HG02973 (cell line): ENCODE measurements at regions not wholly inside any gene's neighbourhood (a gene's known extent, or its start where the extent isn't known, plus 50 kb on each side); places are given as distances from the start of the nearest gene placed in this dataset.
"Not testable (repeated sequence)": the region's sequence is repeated elsewhere in the genome, so short reads cannot be mapped to it uniquely, and the experiment has no call there.

ENCODE experiments used
- ATAC-seq: cut with Tn5 transposase; IDR thresholded peaks from one replicate; pipeline ENCODE4 v1.9.1; 2021; ENCODE audit warnings: moderate library complexity; ENCODE audit not compliant: unreplicated experiment

DNA sequence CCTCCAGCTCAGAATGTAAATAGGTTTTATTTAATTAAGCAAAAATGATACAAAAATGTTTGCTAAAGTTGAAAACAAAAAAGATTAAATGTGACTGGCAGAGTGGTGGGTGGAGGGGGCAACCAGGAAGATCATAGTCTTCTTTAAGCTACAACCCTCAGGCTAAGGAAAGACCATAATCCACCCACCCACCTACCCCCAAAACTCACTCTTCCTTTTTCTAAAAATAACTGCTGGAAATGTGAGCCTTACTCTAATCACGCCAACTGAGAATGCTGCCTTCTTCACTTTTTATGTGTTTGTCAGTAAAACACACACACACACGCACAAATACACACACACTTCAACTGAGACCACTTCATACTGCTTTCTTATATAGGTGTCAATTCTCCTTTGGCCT, 230.0 kb upstream of the EGLN3 start:
- no peak for ATAC-seq

DNA sequence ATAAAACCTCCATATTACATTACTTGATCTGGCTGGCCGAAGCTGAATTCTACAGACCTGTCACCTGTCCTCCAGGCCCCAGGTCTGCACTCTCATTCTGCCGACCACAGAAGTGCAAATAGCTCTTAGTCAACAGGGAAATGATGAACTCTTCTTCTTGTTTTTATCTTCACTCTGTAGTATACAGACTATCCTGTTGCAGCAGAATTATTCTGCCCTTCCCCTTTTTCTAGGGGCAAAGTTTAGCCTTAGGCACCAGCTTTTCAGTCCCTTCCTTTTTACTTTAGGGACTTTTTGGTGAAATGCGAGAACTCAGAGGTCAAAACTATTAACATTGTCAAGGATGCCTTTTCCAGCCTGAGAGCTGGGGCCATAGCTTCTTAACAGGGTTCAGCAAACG, 229.6 kb upstream of the EGLN3 start:
- no peak for ATAC-seq

DNA sequence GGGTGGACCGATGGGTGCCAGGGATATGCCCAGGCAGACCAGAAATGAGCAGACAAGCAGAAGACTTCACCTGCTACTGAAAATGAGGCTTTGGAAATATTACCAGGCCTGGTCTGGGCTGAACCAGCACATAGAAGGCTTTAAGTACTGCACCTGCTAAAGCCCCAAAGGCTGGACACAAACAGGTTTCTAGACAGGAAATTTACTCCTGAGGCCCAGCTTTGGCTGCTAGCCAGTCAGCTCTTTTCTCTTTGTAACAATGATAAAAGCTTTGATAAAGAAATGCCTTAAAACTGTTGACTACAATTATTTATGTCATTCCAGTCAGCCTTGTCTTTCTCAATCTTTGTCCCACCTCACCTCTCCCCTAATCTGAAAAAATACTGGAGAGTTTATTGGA, 228.9 kb upstream of the EGLN3 start:
- ATAC-seq: no peak

DNA sequence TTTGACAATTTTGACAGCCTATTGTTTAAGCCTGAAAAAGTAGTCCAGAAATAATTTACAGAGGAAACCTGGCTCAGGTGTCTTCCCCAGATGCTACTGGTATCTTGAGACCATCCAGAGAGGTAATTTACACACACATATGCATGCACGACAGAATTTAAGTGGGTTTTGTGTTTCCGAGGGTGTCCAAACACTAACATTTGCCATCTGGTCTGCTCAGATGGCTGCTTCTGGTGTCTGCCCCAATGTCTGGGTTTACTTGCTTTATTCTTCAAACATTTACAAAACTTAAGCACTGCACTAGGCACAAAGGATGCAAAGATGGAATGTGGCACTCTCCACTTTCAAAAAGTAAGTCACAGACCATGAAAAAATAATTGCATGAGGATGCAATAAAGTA, 226.6 kb upstream of the EGLN3 start:
- no peak for ATAC-seq

DNA sequence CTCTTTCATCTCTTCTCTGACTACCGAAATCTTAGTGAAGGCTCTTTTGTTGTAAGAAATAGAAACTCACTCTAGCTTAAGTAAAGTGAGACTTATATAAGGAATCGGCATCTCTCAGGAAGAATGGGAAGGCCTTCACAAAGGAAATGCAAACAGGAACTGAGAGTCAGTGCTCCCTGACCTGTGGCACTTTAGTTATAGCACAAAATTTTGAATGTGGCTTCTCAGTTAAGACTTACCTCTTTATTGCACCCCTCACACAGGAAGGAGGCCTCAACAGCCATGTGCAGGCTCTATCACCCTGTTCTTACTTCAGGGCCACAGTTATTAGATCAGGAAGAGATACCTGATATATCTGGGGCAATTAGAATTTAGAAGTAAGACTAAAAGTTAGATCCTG, 224.7 kb upstream of the EGLN3 start:
- no peak for ATAC-seq

DNA sequence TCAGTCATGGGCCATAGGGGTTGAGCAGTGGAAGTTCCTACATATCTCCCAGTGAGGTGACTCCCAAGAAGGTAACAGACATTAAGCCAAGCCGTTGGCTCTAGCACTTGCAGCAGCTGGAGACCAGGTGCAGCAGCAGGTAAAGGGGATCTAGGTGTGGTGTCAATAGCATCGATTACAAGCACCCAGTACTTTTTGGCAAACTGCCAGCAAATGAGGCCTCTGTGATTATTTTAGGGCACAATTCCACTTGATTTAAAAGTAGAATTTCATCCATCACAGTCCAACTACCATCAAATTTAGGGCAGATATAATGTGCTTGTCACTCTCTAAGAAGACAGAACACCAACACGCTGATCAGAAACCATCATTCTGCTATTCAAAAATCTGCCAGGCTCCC, 224.1 kb upstream of the EGLN3 start:
- ATAC-seq: no peak

DNA sequence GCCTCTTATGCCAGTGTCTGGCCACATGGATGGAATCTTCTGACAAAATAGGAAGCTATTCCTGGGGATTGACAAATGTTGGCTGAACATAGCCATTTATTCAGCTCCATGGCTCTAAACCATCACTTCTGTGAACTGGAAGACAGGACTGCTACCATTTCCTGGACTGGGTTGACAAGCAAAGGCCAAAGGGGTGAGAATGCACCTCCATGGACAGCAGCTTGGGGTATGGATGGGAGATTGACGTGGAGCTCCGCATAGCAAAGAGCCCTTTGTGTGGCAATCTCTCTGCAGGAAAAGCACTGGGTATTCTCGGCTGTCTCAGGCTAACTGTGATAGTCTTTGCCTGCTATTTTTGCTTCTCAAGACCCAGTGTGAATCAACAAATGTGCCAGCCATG, 223.0 kb upstream of the EGLN3 start:
- ATAC-seq: no peak

DNA sequence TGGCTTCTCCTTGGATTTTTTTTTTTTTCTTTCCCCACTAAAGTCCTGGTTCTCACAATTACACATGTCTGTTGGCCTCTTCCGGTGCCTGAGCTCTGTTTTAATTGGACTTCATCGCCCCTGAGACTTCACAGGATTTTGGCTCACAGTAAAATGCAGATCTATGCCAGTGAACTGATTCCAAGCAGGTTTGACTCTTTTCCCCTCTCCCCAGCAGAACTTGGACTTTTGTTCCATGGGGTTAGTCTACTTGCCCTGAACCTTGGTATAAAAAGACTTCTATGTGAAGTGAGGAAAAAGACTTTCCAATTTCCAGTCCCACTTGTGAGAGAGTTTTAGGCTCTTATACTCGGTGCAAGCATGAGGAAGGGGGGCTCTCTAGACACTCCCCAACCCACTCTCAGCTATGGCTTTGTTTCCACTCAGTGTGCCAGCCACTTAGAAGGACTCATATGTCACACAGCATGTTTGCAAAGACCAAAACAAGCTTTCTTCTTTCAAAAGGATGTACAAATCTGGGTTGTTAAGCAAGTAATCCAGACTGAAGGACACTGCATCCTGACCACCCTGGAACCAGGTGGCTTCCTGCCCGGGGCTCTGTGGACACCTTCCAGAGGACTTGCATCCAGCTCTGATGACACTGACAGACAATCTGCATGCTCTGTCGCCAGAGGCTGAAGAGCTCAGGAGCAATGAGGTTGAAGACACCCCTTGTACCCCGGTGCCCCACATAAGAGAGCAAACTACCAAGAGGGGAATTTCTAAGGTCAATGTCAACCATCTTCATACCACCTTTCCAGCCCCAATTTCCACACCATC, 221.9 kb upstream of the EGLN3 start:
- ATAC-seq: no peak

DNA sequence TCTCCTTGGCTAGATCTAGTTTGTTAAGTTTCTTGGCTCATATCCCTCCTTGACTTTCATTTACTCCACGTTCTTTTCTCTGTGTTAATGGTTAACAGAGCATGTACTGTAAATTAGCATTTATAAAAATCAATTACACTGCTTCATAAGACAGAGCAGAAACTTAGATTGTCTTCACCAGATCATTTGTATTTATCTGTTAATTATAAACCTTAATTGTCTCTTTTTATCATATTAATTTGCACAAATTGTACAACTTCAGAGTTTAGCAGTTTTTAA, 221.2 kb upstream of the EGLN3 start:
- no peak for ATAC-seq

DNA sequence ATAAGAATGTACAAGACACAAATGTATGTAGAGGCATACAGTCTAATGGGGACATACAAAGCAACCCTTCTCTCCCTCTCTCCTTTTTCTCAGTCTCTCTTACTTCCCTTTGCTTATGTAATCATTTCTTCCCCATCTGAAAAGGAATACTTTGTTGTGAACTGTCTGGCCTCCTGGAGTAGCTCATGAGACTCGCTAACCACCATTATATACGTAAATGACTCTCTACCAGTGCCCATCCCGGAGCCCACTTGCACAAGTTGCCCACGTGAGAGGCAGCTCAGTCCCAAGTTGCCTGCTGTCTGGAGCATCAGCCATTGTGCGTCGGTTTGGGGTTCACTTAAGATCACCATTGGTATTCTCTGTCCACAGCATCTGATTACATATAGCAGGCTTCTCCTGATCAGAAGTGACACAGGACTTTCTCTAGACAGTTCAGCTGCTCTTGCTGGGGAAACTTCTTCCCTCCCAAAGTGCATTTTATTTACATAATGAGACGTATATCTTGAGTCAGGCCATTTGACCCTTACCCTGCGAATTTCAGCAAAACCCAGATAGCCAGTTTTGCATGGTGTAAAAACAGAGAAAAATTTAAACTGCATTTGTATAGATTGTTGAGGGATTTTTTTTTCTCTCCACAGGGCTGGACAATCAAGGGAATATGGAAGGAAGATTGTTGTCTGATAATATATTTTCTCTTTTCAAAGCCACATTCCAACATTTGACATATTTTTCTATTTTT, 220.7 kb upstream of the EGLN3 start:
- ATAC-seq: no peak

DNA sequence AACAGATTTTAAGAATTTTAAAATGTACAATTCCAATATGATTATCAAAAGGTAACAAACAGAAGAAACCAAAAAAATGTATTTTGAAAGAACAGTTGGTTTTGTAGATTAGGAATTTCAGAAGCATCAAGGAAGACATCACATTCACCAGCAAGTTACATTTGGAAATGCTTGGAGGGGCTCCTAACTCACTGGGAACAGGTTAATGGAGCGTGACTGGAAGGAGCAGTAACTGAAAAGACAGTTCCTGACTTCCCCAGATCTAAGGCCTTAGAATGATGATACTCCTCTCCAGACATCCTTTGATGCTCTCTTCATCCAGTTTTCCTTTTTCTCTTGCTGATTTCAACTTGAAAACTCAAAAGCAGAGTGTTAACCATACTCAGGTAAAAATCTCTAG, 220.0 kb upstream of the EGLN3 start:
- no peak for ATAC-seq

DNA sequence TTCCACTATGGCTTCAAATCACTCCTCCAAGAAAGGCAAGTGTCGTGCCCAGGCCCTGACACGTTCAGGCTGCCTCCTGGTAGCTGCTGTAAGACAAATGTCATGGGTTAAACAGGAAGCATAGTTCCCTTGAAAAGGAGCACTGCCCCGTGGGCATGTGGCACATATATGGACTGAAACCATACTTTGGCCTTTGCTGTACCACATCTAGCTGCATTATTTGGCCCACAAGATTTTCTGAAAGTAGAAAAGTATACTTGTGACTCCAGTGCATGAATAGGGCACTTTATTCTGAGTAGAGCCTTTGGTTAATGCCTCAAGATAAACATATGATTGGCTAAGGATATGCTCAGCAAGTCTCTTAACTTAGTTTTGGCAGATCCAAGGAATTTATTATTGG, 218.7 kb upstream of the EGLN3 start:
- no peak for ATAC-seq

DNA sequence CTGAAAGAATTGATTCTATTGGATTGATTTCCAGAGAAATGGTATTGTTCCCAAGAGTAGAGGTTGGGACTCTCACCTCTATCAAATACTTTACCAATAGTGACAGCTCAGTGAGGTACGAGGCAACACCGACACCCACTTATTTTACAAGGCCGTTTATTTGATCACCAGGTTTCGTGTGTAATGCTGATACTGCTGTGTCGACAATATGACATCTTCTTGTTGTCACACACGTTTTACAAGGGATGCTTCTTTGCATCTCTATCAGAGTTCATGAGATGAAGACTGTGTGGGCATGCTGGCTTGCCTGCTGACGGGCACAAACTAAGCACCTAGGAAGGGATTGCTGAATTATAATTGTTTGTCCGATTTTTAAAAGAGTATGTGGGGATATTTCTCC, 217.8 kb upstream of the EGLN3 start:
- no peak for ATAC-seq

DNA sequence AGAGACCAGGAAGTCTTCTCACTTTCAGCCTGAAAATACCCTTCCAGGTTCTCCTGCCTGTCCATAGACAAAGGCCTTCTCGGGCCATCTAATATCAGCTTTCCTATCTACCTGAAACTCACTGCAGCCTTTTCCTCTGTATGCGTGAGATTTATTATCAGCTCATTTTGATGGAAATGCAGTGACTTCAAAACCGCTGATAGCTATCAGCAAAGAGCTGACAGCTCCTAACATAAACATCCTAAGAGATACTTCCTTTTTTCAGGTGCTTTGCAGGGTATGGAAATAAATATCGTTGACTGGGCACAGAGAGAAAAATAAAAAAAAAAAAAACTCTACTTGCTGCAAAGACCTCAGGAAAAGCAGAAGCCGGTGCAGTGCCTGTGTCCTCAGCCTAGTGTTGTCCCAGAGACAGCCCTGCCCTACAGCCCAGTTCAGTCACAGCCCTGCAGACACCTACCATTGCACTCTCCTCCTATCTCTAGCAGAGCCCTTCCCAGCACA, 215.0 kb upstream of the EGLN3 start:
- no peak for ATAC-seq

DNA sequence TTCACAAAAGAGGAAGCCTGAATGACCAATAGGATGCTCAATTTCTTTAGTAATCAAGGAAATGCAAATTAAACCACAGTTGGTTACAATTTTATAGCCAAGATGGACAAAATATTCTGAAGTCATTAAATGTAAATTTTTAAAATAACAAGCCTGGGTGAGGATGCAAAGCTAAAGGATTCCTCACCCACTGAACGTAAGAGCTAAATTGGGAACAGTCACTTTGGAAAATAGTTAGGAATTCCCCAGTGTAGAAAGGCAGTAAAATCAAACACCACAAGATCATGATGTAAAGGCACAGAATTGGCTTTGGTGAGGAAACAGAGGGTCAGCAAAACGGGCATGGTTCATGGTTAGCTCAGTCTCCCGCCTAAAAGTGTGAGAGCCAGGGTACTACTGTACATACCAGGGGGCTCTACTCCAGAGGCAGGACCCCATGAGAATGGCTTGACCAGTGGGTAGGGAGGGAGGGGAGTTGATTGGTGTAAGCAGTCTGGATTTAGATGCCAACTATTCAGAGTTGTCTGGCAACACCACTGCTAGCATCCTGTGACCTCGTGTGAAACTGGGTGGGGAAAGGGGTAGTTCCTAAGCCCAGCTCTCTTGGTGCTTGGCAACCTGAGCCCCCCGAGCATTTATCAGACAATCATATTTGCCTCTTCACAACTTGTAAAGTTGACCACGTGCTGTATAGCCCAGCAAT, 213.4 kb upstream of the EGLN3 start:
- no peak for ATAC-seq

DNA sequence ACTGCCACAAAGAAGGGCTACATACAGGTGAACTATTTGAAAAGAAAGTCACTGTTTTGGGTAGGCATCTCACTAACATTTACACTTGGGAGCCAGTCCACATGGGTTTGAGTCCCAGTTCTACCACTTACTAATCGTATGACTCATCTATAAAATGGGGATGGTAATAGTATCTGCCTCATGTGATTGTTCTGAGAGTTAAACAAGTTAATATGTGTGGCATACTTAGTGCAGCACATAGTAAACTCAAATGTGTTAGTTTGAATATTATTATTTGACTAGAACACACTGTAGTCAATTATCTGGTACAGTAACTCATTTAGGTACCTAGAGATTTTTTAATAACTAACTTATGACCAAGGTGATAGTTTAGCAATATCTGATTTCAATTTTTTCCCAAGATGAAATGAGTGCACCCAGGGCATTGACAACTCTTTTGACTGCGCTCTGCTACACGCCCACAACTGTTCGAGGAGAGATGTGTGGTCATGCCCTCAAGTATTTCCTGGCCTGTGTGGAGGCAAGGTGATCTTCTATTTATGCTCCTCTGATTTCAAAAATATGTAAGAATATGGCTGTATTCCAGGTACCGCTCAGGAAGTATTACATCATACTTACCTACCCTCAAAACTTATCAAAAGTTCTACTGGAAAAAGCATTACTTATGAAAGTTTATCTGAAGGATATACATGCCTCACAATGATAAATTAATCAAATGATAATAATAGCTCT, 210.6 kb upstream of the EGLN3 start:
- no peak for ATAC-seq

DNA sequence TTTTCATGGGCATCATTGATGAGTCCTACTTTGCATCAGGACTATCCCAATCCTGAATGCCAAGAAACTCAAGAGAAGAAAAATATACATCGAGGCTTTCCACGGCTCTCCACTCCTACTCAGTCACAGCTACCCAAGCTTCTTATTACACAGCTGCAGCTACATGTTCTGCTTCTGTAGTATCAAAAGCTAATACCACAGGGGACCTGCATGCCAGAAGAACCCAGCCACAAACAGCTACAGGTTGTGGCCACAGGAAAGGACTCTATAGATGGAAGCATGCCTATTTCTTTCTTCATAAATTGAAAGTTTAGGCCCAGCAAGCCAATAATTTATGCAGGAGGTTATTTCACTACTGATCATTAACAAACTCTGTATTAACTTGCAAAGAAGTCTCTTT, 209.7 kb upstream of the EGLN3 start:
- ATAC-seq: no peak

DNA sequence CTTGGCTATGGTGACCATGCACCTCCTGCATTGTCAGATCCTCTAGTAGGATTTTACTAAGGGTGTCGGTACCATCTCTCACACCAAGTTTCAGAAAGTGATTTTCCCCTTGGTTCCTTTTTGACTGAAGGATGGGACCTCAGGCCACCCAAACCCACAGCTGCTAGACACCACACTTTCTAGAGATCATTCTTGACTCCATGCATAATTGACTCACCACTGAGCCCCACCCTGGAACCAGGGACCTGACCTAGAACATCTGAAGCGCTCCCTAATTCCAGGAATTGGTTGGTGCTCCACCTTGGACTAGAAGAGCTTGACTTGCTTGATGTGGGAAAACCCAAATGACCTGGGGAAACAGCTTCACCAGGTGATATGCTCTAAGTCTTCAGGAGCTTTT, 206.8 kb upstream of the EGLN3 start:
- ATAC-seq: no peak

DNA sequence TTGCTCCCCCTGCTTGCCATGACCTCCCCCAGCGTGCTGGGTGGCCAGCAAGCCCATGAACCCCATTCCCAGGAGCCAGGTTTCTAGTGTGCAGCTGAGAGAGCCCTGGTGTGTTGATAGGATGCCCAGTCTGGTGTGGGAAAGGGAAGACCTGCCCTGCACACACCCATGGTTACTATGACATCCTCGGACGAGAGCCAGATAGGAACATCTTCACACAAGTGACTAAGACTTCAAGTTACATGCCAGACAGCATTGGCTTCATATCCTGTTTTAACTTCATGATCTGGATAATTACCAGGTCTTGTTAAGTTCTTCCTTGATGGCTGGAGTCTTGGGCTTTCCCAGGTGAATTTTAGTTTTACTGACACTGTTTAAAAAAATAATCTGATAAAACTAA, 196.6 kb upstream of the EGLN3 start:
- ATAC-seq: no peak

DNA sequence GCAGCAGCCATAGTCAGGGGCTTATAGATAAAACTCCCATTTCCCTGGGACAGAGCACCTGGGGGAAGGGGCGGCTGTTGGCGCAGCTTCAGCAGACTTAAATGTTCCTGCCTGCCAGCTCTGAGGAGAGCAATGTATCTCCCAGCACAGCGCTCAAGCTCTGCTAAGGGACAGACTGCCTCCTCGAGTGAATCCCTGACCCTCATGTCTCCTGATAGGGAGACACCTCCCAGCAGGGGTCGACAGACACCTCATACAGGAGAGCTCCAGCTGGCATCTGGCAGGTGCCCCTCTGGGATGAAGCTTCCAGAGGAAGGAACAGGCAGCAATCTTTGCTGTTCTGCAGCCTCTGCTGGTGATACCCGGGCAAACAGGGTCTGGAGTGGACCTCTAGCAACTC, 189.3 kb upstream of the EGLN3 start:
- not testable (repeated sequence) for ATAC-seq
